Effector memory CD4-positive, alpha-beta T cell (primary cell): ENCODE measurements at regions not wholly inside any gene's neighbourhood (a gene's known extent, or its start where the extent isn't known, plus 50 kb on each side); places are given as distances from the start of the nearest gene placed in this dataset.

Source experiments
- DNase-seq, 3 donors: peaks; one replicate each; pipeline ENCODE4 v3.0.0-alpha.2; 2020
- H3K27ac ChIP-seq: 2 replicates; pipeline ENCODE4 v1.7.0; 2013; ENCODE audit warnings: mild to moderate bottlenecking, low read length, moderate library complexity; ENCODE audit not compliant: insufficient read depth, poor library complexity, severe bottlenecking
- H3K27me3 ChIP-seq: replicated peaks from 2 replicates; pipeline ENCODE4 v1.7.0; 2013; ENCODE audit warnings: mild to moderate bottlenecking, low read length; ENCODE audit not compliant: insufficient read depth, control insufficient read depth, poor library complexity, severe bottlenecking
- H3K36me3 ChIP-seq: 2 replicates; pipeline ENCODE4 v1.7.0; 2013; ENCODE audit warnings: mild to moderate bottlenecking, low read length, moderate library complexity; ENCODE audit not compliant: control insufficient read depth, insufficient read depth
- H3K4me1 ChIP-seq: 2 replicates; pipeline ENCODE4 v1.7.0; 2013; ENCODE audit warnings: low read length, mild to moderate bottlenecking; ENCODE audit not compliant: control insufficient read depth, insufficient read depth, poor library complexity, severe bottlenecking
- H3K4me3 ChIP-seq: 2 replicates; pipeline ENCODE4 v1.7.0; 2013; ENCODE audit warnings: low read length, low read depth, mild to moderate bottlenecking; ENCODE audit not compliant: insufficient read depth, poor library complexity, severe bottlenecking
- H3K9me3 ChIP-seq: 2 replicates; pipeline ENCODE4 v1.7.0; 2013; ENCODE audit warnings: mild to moderate bottlenecking, low read length, moderate library complexity; ENCODE audit not compliant: control insufficient read depth

DNA sequence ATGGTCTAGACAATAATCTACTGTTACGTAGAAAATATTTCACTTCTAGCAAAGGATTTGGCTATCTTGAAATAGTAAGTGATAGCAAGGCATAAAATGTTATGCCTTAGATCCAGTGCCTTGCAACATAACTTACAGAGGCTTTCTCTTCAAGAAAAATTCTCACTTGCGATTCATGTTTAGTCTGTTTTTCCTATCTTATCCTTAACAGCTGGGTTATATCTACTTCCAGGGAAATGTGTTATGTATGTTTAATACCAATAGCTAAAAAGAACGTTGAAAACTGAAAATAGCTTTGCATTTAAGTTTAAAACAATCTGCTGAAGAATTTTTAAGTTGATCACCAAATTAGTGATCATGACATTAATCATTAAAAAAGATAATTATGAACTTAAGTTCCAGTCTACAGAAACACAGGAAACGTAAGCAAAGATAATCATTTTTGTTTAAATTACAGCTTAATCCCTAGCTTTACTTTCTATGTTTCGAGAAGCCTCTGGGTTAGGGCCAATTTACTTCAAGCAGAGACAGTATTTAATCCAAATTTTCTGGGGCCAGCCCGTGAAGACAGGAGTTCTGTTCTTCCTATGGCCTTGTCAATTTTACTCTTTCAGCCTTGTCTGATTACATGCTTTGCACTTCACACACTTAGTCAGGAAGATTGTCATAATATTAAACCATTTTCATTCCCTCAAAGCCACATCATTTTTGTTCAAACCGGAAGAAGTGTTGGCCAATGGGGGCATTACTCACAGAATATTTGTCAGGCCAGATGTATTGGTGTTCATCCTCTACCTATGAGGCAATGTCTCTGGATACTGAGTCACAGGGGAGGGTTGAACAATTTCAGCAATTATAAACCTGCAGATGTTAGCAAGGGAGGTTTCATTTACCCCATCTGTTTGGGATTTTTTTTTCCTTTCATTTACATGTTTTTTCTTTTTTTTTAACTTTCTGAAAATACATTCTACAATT lies 1132.9 kb upstream of the ZEB2 start:
- Histone ChIP-seq H3K4me1 (no peaks in the 10 kb centered on the region), H3K27me3 (no peaks in the 10 kb centered on the region), H3K9me3 (no peaks in the 10 kb centered on the region), H3K4me3 (no peak overlapping the region), H3K27ac (no peak overlapping the region), H3K36me3 (no peaks in the 10 kb centered on the region)
- DNase-seq, result no peak

DNA sequence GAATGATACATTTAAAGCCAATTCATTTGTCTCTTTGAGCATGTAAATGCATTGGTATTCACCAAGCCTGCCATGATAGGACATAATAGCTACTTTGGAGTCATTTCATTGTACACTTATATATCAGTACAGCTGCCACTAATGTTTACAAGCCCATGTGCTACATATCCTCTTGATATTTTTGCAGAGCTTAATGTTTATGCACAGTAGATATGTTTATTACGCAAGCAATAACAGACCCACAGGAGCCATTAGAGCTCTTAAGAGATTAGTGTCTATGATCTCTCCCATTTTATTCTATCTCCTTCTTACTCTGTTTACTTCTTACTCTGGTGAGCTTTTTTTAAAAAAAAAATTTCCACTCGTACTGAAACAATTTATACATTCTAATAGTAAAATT lies 1132.1 kb upstream of the ZEB2 start:
- H3K27ac ChIP-seq, result no peak overlapping the region

DNA sequence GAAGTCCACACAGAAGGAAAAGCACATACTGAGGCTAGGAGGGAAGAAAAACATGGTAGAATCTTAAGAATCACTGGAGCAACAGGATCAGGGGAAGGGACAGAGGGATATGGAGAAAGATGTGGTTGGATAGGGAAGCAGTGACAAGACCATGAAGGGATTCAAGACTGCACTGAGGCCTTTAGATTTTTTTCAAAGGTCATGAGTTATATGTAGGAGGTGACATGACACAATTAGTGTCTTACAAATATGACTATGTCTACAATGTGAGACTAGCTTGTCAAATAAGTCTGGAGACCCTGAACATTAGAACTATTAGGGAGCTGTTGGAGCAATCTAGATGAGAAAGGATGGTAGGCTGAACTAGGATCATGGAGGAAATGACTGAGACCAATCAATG lies 1130.3 kb upstream of the ZEB2 start:
- Histone ChIP-seq H3K36me3 (no peaks in the 10 kb centered on the region), H3K27ac (no peak overlapping the region), H3K4me3 (no peak overlapping the region), H3K9me3 (no peaks in the 10 kb centered on the region), H3K27me3 (no peaks in the 10 kb centered on the region), H3K4me1 (no peaks in the 10 kb centered on the region)
- no peak for DNase-seq

More for the DNA sequence above, 1132.1 kb upstream of the ZEB2 start:
- Histone ChIP-seq H3K27me3 (no peaks in the 10 kb centered on the region), H3K4me1 (no peaks in the 10 kb centered on the region), H3K36me3 (no peaks in the 10 kb centered on the region), H3K4me3 (no peak overlapping the region), H3K9me3 (no peaks in the 10 kb centered on the region)
- no peak for DNase-seq

DNA sequence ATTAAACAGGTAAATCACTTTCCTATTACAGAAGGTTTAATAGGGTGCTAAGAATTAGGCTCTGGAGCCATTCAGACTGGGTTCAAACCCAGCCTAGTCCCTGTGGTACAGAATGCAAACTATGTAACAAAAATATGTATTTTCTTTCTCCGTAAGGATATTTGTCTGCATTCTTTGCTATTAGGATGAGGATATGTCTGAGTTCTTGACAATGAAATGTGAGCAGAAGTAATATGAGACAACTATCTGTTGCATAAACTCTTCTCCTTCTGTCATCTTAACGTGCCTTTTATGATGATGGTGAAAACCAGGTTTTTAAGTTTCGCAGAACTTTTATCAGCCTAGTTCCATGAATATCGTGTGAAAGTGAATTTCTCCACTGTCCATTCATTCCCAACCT lies 1129.1 kb upstream of the ZEB2 start:
- no peak overlapping the region for H3K27ac ChIP-seq
- no peaks in the 10 kb centered on the region for H3K27me3 ChIP-seq
- H3K4me3 ChIP-seq, result no peak overlapping the region
- H3K9me3 ChIP-seq, result no peaks in the 10 kb centered on the region
- no peaks in the 10 kb centered on the region for H3K4me1 ChIP-seq
- DNase-seq, result no peak
- H3K36me3 ChIP-seq, result no peaks in the 10 kb centered on the region

DNA sequence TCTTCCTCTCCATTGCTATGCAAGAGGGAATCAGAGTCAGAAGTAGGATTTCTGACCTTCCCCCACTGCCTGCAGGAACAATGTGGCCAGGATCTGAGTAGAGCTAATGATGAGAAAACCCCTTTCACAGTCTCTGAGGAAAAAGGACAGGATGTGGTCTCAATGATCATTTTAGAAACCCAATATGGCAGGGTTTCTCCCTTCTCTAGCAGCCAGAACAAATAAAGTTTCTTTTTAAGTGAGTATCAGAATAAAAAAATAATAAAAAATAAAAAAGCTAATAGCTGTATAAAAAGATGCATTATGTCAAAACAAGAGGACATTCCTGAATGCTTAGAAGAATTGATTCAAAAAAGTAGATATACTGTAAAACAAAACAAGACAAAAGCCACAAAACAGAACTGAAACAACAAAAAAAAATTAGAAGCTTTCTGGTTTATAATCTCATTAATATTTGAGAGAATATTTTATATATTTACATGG lies 1124.9 kb upstream of the ZEB2 start:
- no peaks in the 10 kb centered on the region for H3K9me3 ChIP-seq
- no peaks in the 10 kb centered on the region for H3K27me3 ChIP-seq
- H3K27ac ChIP-seq, result no peak overlapping the region
- no peaks in the 10 kb centered on the region for H3K4me1 ChIP-seq
- DNase-seq, result no peak
- no peak overlapping the region for H3K4me3 ChIP-seq
- H3K36me3 ChIP-seq, result no peaks in the 10 kb centered on the region

DNA sequence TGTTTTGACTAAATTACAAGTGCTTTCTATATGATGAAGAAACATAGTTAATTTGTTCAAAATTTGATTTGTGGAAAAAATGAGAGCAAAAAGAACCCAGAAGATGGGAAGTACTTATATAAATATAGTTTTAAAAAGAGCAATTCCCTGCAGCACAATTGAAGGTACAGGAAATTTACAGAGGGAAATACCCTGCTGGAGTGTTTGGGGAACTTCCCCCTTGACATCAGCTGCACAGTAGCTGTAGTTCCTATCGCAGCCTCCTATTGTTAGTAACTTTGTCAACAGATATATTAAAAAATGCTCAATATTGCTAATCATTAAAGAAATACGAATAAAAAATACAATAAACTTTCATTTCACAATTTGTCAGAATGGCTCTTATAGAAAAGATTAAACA lies 1118.8 kb upstream of the ZEB2 start:
- Histone ChIP-seq H3K9me3 (no peaks in the 10 kb centered on the region), H3K36me3 (no peaks in the 10 kb centered on the region), H3K27me3 (no peaks in the 10 kb centered on the region), H3K4me1 (no peaks in the 10 kb centered on the region), H3K27ac (no peak overlapping the region), H3K4me3 (no peak overlapping the region)
- DNase-seq, result no peak

DNA sequence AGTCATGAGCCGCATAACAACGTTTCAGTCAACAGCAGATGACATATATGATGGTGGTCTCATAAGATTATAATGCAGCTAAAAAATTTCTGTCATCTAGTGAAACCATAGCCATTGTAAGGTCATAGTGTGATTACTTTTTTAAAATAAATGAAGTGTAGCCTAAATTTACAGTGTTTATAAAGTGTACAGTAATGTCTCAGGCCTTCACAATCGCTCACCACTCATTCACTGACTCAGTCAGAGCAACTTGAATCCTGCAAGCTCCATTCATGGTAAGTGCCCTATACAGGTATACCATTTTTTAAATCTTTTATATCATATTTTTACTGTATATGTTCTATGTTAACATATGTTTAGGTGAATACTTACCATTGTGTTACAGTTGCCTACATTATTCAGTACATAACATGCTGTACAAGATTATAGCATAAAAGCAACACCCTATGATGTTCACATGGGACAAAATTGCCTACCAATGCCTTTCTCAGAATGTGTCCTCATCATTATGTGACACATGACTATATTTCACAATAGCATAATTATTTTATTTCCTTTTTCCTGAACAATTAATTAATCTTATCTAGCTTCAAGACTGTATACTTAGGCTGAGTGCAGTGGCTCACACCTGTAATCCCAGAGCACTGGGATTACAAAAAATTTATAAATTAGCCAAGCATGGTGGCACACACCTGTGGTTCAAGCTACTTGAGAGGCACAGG lies 1115.9 kb upstream of the ZEB2 start:
- H3K27me3 ChIP-seq, result no peaks in the 10 kb centered on the region
- no peak overlapping the region for H3K27ac ChIP-seq
- H3K9me3 ChIP-seq, result no peaks in the 10 kb centered on the region
- no peaks in the 10 kb centered on the region for H3K4me1 ChIP-seq
- no peaks in the 10 kb centered on the region for H3K36me3 ChIP-seq
- no peak overlapping the region for H3K4me3 ChIP-seq
- DNase-seq, result no peak

DNA sequence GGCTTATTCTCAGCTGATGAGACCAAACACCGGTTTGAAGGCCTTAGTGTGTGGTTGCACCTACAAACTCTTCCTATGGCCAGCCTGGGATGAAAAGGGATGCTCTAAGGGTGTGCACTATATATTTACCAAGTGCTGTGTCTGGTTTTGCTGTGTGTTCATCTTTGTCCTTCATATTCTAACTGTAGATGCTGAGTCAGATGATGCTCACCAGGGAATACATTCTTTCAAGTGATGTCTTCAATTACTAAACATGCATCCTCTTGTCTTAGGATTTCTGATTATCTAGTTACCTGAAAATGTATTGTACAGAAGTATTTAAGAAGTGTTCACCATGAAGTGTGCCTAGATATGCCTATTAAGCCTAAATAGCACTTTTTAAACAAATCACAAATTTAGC lies 1111.6 kb upstream of the ZEB2 start:
- no peaks in the 10 kb centered on the region for H3K9me3 ChIP-seq
- H3K4me1 ChIP-seq, result no peaks in the 10 kb centered on the region
- H3K4me3 ChIP-seq, result no peak overlapping the region
- no peak for DNase-seq
- H3K27ac ChIP-seq, result no peak overlapping the region
- H3K27me3 ChIP-seq, result no peaks in the 10 kb centered on the region
- H3K36me3 ChIP-seq, result no peaks in the 10 kb centered on the region

DNA sequence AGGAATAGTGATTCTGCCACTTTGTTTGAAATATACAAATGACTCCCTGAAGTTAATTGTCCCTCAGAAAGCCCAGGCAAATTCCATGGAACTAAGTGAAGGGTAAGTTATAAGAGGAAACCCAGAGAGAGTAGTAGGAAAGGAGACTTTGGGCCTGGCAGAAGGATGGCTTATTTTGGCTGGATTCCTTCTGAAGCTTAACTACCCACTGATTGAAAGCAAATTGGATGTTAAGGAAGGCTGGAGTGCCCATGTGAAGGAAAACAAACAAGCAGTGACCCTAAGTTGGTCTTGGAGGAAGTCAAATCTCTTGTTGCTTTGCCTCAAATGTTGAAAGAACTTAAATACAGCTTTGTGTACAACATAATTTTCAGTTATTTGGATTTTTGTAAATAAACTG lies 1106.4 kb upstream of the ZEB2 start:
- Histone ChIP-seq H3K4me3 (no peak overlapping the region), H3K27ac (no peak overlapping the region), H3K27me3 (no peaks in the 10 kb centered on the region), H3K4me1 (no peaks in the 10 kb centered on the region), H3K9me3 (no peaks in the 10 kb centered on the region), H3K36me3 (no peaks in the 10 kb centered on the region)
- DNase-seq, result no peak

DNA sequence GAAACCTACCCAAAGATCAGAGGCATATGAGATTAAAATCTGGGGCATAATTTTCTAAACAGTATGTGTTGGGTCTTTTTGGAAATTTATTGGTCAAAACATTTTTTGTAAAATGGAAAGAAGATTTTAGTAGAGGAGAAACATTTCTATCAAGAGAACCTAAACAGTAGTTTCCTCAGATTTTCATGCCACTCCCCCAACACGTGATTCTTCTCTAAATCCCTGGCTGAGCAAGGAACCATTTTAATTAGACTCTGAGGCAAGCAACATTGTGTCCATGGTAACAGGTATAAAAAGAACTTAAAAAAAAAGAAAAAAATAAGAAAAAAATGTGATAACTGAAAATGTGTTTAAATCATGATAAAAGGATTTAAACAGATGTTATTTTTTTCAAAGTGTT lies 1105.2 kb upstream of the ZEB2 start:
- H3K4me1 ChIP-seq, result no peaks in the 10 kb centered on the region
- H3K4me3 ChIP-seq, result no peak overlapping the region
- no peaks in the 10 kb centered on the region for H3K36me3 ChIP-seq
- H3K27me3 ChIP-seq, result no peaks in the 10 kb centered on the region
- no peak for DNase-seq
- H3K9me3 ChIP-seq, result no peaks in the 10 kb centered on the region
- no peak overlapping the region for H3K27ac ChIP-seq
